Neural cell (in vitro differentiated cells): ENCODE measurements at regions not wholly inside any gene's neighbourhood (a gene's known extent, or its start where the extent isn't known, plus 50 kb on each side); places are given as distances from the start of the nearest gene placed in this dataset.

Experiments used
- H2AFZ ChIP-seq: fragments of 200-600, 300-800 bp; sonication (generic), shearing (Covaris generic); 2 replicates; pipeline ENCODE4 v1.6.0; 2014; ENCODE audit warnings: low read depth, mild to moderate bottlenecking, antibody characterized with exemption, low read length, moderate library complexity
- H3F3A ChIP-seq: fragments of 200-600 bp; shearing (Covaris generic); 2 replicates; pipeline ENCODE4 v1.6.1; 2016; ENCODE audit warnings: mild to moderate bottlenecking, moderate library complexity, mixed read lengths, antibody characterized with exemption, low read length; ENCODE audit not compliant: insufficient read depth, poor library complexity, severe bottlenecking
- H3K27ac ChIP-seq: fragments of 200-600, 300-800 bp; sonication (generic), shearing (Covaris generic); 2 replicates; pipeline ENCODE4 v1.5.1; 2014; ENCODE audit warnings: mild to moderate bottlenecking, low read length, moderate library complexity
- H3K27me3 ChIP-seq: fragments of 300-800, 200-600 bp; sonication (generic), shearing (Covaris generic); 2 replicates; pipeline ENCODE4 v1.6.0; 2014; ENCODE audit warnings: mild to moderate bottlenecking, low read depth, low read length, moderate library complexity; ENCODE audit not compliant: insufficient read depth
- H3K36me3 ChIP-seq: fragments of 300-800, 200-600 bp; sonication (generic), shearing (Covaris generic); 2 replicates; pipeline ENCODE4 v1.5.1; 2014; ENCODE audit warnings: mild to moderate bottlenecking, antibody characterized with exemption, low read length, moderate library complexity; ENCODE audit not compliant: insufficient read depth
- H3K4me2 ChIP-seq: fragments of 300-800, 200-600 bp; sonication (generic), shearing (Covaris generic); 2 replicates; pipeline ENCODE4 v1.6.0; 2014; ENCODE audit warnings: mild to moderate bottlenecking, low read length
- H3K4me3 ChIP-seq: fragments of 300-800, 200-600 bp; sonication (generic), shearing (Covaris generic); 2 replicates; pipeline ENCODE4 v1.5.1; 2014; ENCODE audit warnings: mild to moderate bottlenecking, low read length, moderate library complexity
- H3K79me2 ChIP-seq: fragments of 200-600 bp; shearing (Covaris generic); replicated peaks from 2 replicates; pipeline ENCODE4 v1.6.0; 2014; ENCODE audit warnings: mild to moderate bottlenecking, low read length, moderate library complexity; ENCODE audit not compliant: insufficient read depth
- H3K9ac ChIP-seq: fragments of 300-800, 200-600 bp; sonication (generic), shearing (Covaris generic); 2 replicates; pipeline ENCODE4 v1.6.1; 2016; ENCODE audit warnings: mild to moderate bottlenecking, low read length, mixed read lengths
- H3K9me2 ChIP-seq: fragments of 200-600 bp; shearing (Covaris generic); 2 replicates; pipeline ENCODE4 v1.6.1; 2016; ENCODE audit warnings: mild to moderate bottlenecking, low read length, mixed read lengths; ENCODE audit not compliant: insufficient read depth
- H3K9me3 ChIP-seq: fragments of 200-600, 300-800 bp; sonication (generic), shearing (Covaris generic); 2 replicates; pipeline ENCODE4 v1.6.1; 2016; ENCODE audit warnings: mild to moderate bottlenecking, mixed run types, low read length, moderate library complexity, mixed read lengths
- H4K20me1 ChIP-seq: fragments of 200-600 bp; shearing (Covaris generic); 2 replicates; pipeline ENCODE4 v1.6.1; 2016; ENCODE audit warnings: mild to moderate bottlenecking, mixed run types; ENCODE audit not compliant: insufficient read depth
- EP300 ChIP-seq: fragments of 450-650 bp; conservative IDR thresholded peaks from 2 replicates; pipeline ENCODE4 v1.6.1; 2014; ENCODE audit warnings: antibody characterized with exemption, mild to moderate bottlenecking, moderate library complexity; ENCODE audit not compliant: poor library complexity, severe bottlenecking
- EZH2 ChIP-seq: fragments of 200-600, 300-800 bp; shearing (Covaris generic), sonication (generic); IDR thresholded peaks from 2 replicates; pipeline ENCODE4 v1.6.1; 2014; ENCODE audit warnings: antibody characterized with exemption, low read length, borderline replicate concordance, mild to moderate bottlenecking; ENCODE audit not compliant: insufficient read depth, poor library complexity, severe bottlenecking
- MXI1 ChIP-seq: fragments of 450-650 bp; conservative IDR thresholded peaks from 2 replicates; pipeline ENCODE4 v1.6.1; 2014; ENCODE audit warnings: antibody characterized with exemption, mild to moderate bottlenecking; ENCODE audit not compliant: poor library complexity, severe bottlenecking
- POLR2AphosphoS5 ChIP-seq: IDR thresholded peaks from 2 replicates; pipeline ENCODE4 v1.6.1; 2012
- RAD21 ChIP-seq: fragments of 450-650 bp; conservative IDR thresholded peaks from 2 replicates; pipeline ENCODE4 v1.6.1; 2014; ENCODE audit warnings: antibody characterized with exemption, mild to moderate bottlenecking, moderate library complexity
- SMC3 ChIP-seq: fragments of 450-650 bp; conservative IDR thresholded peaks from 2 replicates; pipeline ENCODE4 v1.6.1; 2014; ENCODE audit warnings: antibody characterized with exemption, mild to moderate bottlenecking, moderate library complexity; ENCODE audit not compliant: poor library complexity
- TAF1 ChIP-seq: IDR thresholded peaks from 2 replicates; pipeline ENCODE4 v1.6.1; 2012; ENCODE audit warnings: low read depth
- TF ChIP-seq, protein P1 (sequence below): fragments of 450-650 bp; IDR thresholded peaks from 2 replicates; pipeline ENCODE4 v1.5.1; 2014; ENCODE audit warnings: antibody characterized with exemption, mild to moderate bottlenecking, moderate library complexity; ENCODE audit not compliant: poor library complexity, severe bottlenecking
- TF ChIP-seq, protein P2 (sequence below): IDR thresholded peaks from 2 replicates; pipeline ENCODE4 v1.6.1; 2012; ENCODE audit warnings: borderline replicate concordance

- Histone ChIP-seq H3K4me2 (no peak overlapping the region), H3K27me3 (no peaks in the 10 kb centered on the region), H2AFZ (no peak overlapping the region), H3K4me3 (no peak overlapping the region), H3K9ac (no peak overlapping the region), H4K20me1 (no peaks in the 10 kb centered on the region), H3F3A (no peaks in the 10 kb centered on the region), H3K36me3 (no peaks in the 10 kb centered on the region), H3K79me2 (no peaks in the 10 kb centered on the region), H3K9me3 (no peaks in the 10 kb centered on the region), H3K9me2 (no peaks in the 10 kb centered on the region), H3K27ac (no peak overlapping the region)
- no peak for TF ChIP-seq EZH2
- TF ChIP-seq POLR2AphosphoS5: no peak
- no peak for TF ChIP-seq SMC3
- TF ChIP-seq, protein P1, sequence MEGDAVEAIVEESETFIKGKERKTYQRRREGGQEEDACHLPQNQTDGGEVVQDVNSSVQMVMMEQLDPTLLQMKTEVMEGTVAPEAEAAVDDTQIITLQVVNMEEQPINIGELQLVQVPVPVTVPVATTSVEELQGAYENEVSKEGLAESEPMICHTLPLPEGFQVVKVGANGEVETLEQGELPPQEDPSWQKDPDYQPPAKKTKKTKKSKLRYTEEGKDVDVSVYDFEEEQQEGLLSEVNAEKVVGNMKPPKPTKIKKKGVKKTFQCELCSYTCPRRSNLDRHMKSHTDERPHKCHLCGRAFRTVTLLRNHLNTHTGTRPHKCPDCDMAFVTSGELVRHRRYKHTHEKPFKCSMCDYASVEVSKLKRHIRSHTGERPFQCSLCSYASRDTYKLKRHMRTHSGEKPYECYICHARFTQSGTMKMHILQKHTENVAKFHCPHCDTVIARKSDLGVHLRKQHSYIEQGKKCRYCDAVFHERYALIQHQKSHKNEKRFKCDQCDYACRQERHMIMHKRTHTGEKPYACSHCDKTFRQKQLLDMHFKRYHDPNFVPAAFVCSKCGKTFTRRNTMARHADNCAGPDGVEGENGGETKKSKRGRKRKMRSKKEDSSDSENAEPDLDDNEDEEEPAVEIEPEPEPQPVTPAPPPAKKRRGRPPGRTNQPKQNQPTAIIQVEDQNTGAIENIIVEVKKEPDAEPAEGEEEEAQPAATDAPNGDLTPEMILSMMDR: no peak
- TF ChIP-seq, protein P2, sequence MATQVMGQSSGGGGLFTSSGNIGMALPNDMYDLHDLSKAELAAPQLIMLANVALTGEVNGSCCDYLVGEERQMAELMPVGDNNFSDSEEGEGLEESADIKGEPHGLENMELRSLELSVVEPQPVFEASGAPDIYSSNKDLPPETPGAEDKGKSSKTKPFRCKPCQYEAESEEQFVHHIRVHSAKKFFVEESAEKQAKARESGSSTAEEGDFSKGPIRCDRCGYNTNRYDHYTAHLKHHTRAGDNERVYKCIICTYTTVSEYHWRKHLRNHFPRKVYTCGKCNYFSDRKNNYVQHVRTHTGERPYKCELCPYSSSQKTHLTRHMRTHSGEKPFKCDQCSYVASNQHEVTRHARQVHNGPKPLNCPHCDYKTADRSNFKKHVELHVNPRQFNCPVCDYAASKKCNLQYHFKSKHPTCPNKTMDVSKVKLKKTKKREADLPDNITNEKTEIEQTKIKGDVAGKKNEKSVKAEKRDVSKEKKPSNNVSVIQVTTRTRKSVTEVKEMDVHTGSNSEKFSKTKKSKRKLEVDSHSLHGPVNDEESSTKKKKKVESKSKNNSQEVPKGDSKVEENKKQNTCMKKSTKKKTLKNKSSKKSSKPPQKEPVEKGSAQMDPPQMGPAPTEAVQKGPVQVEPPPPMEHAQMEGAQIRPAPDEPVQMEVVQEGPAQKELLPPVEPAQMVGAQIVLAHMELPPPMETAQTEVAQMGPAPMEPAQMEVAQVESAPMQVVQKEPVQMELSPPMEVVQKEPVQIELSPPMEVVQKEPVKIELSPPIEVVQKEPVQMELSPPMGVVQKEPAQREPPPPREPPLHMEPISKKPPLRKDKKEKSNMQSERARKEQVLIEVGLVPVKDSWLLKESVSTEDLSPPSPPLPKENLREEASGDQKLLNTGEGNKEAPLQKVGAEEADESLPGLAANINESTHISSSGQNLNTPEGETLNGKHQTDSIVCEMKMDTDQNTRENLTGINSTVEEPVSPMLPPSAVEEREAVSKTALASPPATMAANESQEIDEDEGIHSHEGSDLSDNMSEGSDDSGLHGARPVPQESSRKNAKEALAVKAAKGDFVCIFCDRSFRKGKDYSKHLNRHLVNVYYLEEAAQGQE: no peak
- no peak for TF ChIP-seq MXI1
- TF ChIP-seq EP300: no peak
- no peak for TF ChIP-seq RAD21
- no peak for TF ChIP-seq TAF1
Observed at GRCh38 chr11:91912322-91912721, 312.3 kb upstream of the FAT3 start.

DNA sequence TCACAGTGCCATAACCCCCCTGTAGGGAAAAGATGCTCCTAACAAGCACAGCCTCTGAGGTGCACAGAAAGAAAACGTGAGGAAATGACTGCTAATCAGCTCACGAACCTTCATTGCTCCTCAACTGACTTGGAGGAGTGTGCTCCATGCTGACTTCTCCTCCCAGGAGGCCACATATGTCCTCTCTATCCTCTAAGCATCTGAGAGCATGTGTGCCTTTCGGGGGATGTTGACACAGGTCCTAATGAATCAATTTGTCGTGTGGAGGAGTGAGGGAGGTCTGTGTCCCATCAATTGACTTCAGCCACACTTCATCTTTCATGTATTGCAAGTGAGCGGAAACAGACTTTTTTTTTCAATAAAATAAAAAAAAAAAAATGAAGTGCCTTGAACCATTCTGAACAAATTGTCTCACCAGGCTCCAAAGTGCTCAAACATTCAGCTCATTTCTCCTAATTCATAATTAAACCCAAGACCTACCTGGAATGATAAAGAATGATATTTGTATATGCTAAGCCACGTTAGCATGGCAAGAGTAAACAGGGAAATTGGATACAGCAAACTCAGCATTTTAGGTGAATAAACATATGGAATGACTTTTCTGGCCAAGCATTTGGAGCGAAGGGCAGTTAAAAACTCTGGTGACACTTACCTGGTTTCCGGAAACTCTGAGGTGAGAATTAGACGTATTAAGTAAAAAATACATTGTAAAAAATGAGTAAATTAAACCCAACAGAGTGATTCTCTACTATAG, 317.6 kb upstream of the FAT3 start:
- no peaks in the 10 kb centered on the region for H3K9me3 ChIP-seq
- no peaks in the 10 kb centered on the region for H3K36me3 ChIP-seq
- H4K20me1 ChIP-seq: no peaks in the 10 kb centered on the region
- H3K79me2 ChIP-seq: no peaks in the 10 kb centered on the region
- no peak overlapping the region for H3K4me3 ChIP-seq
- no peaks in the 10 kb centered on the region for H3F3A ChIP-seq
- no peak overlapping the region for H2AFZ ChIP-seq
- no peaks in the 10 kb centered on the region for H3K9me2 ChIP-seq
- no peak overlapping the region for H3K9ac ChIP-seq
- TF ChIP-seq, protein P1: no peak
- TF ChIP-seq POLR2AphosphoS5 (no peak), MXI1 (no peak), EZH2 (no peak), RAD21 (no peak), SMC3 (no peak), TAF1 (no peak), EP300 (no peak)
- TF ChIP-seq, protein P2: no peak
- H3K27ac ChIP-seq: no peak overlapping the region
- H3K4me2 ChIP-seq: no peak overlapping the region
- H3K27me3 ChIP-seq: no peaks in the 10 kb centered on the region
